H1 (cell line): ENCODE measurements at regions not wholly inside any gene's neighbourhood (a gene's known extent, or its start where the extent isn't known, plus 50 kb on each side); places are given as distances from the start of the nearest gene placed in this dataset.

Experiments used
- EP300 ChIP-seq, 2 experiments: IDR thresholded peaks; 1 replicate in 1 of 2; 2 replicates in 1 of 2; pipeline ENCODE4 v1.6.1; 2011 to 2012; ENCODE audit warnings: low read depth in 2 of 2, low read length in 2 of 2, mild to moderate bottlenecking in 2 of 2, borderline replicate concordance in 1 of 2, inconsistent platforms in 1 of 2, moderate library complexity in 1 of 2
- POLR2AphosphoS5 ChIP-seq: IDR thresholded peaks from 2 replicates; pipeline ENCODE4 v1.6.1; 2011; ENCODE audit warnings: low read depth, low read length
- TF ChIP-seq, protein P1 (sequence below): IDR thresholded peaks from 2 replicates; pipeline ENCODE4 v1.6.1; 2011; ENCODE audit warnings: low read length, improper control_type of control experiment

DNA sequence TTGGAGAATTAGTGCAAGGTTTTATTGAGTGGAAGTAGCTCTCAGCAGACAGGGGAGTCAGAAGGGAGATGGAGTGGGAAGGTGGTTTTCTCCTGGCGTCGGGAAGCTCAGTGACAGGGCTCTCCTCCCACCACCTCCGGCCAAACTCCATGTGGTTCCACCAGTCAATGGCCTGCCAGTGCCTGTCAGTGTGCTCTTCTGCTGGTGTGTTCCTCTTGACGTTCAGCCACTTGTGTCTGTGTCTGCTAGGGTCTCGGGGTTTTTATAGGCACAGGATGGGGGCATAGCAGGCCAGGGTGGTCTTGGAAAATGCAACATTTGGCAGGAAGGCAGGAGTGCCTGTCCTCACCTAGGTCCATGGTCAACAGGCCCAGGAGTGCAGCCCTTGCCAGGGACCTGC lies 506.7 kb upstream of the KIF2B start:
- TF ChIP-seq, protein P1, sequence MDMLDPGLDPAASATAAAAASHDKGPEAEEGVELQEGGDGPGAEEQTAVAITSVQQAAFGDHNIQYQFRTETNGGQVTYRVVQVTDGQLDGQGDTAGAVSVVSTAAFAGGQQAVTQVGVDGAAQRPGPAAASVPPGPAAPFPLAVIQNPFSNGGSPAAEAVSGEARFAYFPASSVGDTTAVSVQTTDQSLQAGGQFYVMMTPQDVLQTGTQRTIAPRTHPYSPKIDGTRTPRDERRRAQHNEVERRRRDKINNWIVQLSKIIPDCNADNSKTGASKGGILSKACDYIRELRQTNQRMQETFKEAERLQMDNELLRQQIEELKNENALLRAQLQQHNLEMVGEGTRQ = no peak
- TF ChIP-seq POLR2AphosphoS5 = no peak
- TF ChIP-seq EP300 (IDR thresholded peaks at IDR 0.05; ENCODE audit: borderline replicate concordance in 1 of 2, low read depth in 2 of 2, low read length in 2 of 2) = no peak
